ENCODE measurements at regions not wholly inside any gene's neighbourhood (a gene's known extent, or its start where the extent isn't known, plus 50 kb on each side); places are given as distances from the start of the nearest gene placed in this dataset.

DNA sequence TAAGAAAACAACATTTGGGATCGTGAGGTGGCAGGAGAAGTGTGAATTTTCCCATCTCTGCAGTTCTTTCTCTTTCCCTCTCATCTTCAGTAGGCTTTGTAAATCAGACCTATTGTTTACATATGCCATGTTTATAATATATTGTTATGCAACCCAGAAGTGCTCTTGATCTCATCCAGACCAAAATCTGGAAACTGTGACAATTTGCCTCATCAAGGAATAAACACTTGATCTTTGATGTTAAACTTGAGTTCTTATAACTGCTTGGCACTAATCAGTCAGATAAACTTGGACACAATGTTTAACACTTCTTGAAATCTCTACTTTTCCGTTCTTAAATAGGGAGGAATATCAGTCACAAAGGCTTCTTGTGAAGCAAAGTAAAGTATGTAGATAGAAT lies 384.7 kb downstream of the DMRT2 start:
- Histone ChIP-seq H3K4me3 (ENCODE audit: low read depth in 1 of 3, low read length in 3 of 3) (no peak overlapping the region), H3K36me3 (ENCODE audit: control insufficient read depth in 4 of 4, insufficient read depth in 3 of 4, low read depth in 1 of 4, low read length in 3 of 4) (no peaks in the 10 kb centered on the region), H3K9me3 (ENCODE audit: control insufficient read depth in 4 of 4, low read length in 3 of 4) (no peaks in the 10 kb centered on the region), H3K9ac (ENCODE audit: low read depth in 1 of 2, low read length in 2 of 2) (no peak overlapping the region), H3K4me1 (ENCODE audit: control insufficient read depth in 4 of 4, insufficient read depth in 4 of 4, low read length in 3 of 4) (no peaks in the 10 kb centered on the region), H3K27me3 (ENCODE audit: control insufficient read depth in 4 of 4, insufficient read depth in 4 of 4, low read length in 3 of 4) (no peaks in the 10 kb centered on the region), H3K27ac (ENCODE audit: low read depth in 1 of 2, low read length in 2 of 2) (no peak overlapping the region)
- 50% methylated on average over 2 of the region's 2 CpGs for WGBS
- TF ChIP-seq YY1 (IDR thresholded peaks at IDR 0.05) (no peak), RAD21 (IDR thresholded peaks at IDR 0.05) (no peak), FOXA2 (IDR thresholded peaks at IDR 0.05) (no peak)
- TF ChIP-seq, protein P1, sequence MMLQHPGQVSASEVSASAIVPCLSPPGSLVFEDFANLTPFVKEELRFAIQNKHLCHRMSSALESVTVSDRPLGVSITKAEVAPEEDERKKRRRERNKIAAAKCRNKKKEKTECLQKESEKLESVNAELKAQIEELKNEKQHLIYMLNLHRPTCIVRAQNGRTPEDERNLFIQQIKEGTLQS (IDR thresholded peaks at IDR 0.05) = no peak
- DNase-seq (ENCODE audit: low spot score) = no peak

DNA sequence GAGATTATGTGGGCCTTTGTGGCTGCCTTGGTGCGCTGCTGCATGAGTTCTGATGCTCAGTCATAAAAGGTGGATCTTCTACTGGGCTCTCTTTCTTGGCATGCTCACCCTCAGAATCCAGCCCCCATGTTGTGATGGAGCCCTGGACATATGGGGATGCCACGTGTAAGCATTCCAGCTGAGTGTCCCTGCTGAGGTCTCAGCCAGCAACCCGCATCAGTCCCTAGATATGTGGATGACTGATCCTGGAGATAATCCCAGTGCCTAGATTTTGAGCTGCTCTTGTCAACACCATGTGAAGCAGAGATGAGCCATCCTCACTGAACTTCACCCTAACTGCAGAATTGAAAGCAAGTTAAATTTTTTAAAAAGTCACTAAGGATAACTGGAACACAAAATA lies 390.1 kb downstream of the DMRT2 start:
- Histone ChIP-seq H3K4me1 (ENCODE audit: control insufficient read depth in 4 of 4, insufficient read depth in 4 of 4, low read length in 3 of 4) (no peaks in the 10 kb centered on the region), H3K9ac (ENCODE audit: low read depth in 1 of 2, low read length in 2 of 2) (no peak overlapping the region), H3K27ac (ENCODE audit: low read depth in 1 of 2, low read length in 2 of 2) (no peak overlapping the region), H3K27me3 (ENCODE audit: control insufficient read depth in 4 of 4, insufficient read depth in 4 of 4, low read length in 3 of 4) (peaks cover 0 to 9% (median 1%) of the 10 kb centered on the region in 4 donors), H3K4me3 (ENCODE audit: low read depth in 1 of 3, low read length in 3 of 3) (no peak overlapping the region), H3K9me3 (ENCODE audit: control insufficient read depth in 4 of 4, low read length in 3 of 4) (no peaks in the 10 kb centered on the region), H3K36me3 (ENCODE audit: control insufficient read depth in 4 of 4, insufficient read depth in 3 of 4, low read depth in 1 of 4, low read length in 3 of 4) (no peaks in the 10 kb centered on the region)
- 72% methylated on average over 3 of the region's 3 CpGs for WGBS
- DNase-seq (ENCODE audit: low spot score) = no peak
- no peak for TF ChIP-seq NR2F2 (IDR thresholded peaks at IDR 0.05)
- TF ChIP-seq FOXA2 (IDR thresholded peaks at IDR 0.05) = no peak
- TF ChIP-seq, protein P2, sequence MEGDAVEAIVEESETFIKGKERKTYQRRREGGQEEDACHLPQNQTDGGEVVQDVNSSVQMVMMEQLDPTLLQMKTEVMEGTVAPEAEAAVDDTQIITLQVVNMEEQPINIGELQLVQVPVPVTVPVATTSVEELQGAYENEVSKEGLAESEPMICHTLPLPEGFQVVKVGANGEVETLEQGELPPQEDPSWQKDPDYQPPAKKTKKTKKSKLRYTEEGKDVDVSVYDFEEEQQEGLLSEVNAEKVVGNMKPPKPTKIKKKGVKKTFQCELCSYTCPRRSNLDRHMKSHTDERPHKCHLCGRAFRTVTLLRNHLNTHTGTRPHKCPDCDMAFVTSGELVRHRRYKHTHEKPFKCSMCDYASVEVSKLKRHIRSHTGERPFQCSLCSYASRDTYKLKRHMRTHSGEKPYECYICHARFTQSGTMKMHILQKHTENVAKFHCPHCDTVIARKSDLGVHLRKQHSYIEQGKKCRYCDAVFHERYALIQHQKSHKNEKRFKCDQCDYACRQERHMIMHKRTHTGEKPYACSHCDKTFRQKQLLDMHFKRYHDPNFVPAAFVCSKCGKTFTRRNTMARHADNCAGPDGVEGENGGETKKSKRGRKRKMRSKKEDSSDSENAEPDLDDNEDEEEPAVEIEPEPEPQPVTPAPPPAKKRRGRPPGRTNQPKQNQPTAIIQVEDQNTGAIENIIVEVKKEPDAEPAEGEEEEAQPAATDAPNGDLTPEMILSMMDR (IDR thresholded peaks at IDR 0.05; ENCODE audit: low read depth, low read length, missing input control) = no peak
- no peak for TF ChIP-seq TAF1 (conservative IDR thresholded peaks at IDR 0.05)
- TF ChIP-seq FOXA1 (IDR thresholded peaks at IDR 0.05) = no peak
- no peak for TF ChIP-seq SP1 (IDR thresholded peaks at IDR 0.05)
- TF ChIP-seq RAD21 (IDR thresholded peaks at IDR 0.05) = no peak
- TF ChIP-seq, protein P3, sequence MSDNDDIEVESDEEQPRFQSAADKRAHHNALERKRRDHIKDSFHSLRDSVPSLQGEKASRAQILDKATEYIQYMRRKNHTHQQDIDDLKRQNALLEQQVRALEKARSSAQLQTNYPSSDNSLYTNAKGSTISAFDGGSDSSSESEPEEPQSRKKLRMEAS (IDR thresholded peaks at IDR 0.05) = no peak
- TF ChIP-seq JUND (IDR thresholded peaks at IDR 0.05) = no peak
- no peak for TF ChIP-seq YY1 (IDR thresholded peaks at IDR 0.05)
- TF ChIP-seq, protein P1 (IDR thresholded peaks at IDR 0.05) = no peak
- no peak for TF ChIP-seq GABPA (IDR thresholded peaks at IDR 0.05 in 1 of 2, conservative IDR thresholded peaks at IDR 0.05 in 1 of 2)
- no peak for TF ChIP-seq HNF4A (conservative IDR thresholded peaks at IDR 0.05)
- TF ChIP-seq EGR1 (IDR thresholded peaks at IDR 0.05; ENCODE audit: low read depth in 2 of 2) = no peak
- TF ChIP-seq, protein P4, sequence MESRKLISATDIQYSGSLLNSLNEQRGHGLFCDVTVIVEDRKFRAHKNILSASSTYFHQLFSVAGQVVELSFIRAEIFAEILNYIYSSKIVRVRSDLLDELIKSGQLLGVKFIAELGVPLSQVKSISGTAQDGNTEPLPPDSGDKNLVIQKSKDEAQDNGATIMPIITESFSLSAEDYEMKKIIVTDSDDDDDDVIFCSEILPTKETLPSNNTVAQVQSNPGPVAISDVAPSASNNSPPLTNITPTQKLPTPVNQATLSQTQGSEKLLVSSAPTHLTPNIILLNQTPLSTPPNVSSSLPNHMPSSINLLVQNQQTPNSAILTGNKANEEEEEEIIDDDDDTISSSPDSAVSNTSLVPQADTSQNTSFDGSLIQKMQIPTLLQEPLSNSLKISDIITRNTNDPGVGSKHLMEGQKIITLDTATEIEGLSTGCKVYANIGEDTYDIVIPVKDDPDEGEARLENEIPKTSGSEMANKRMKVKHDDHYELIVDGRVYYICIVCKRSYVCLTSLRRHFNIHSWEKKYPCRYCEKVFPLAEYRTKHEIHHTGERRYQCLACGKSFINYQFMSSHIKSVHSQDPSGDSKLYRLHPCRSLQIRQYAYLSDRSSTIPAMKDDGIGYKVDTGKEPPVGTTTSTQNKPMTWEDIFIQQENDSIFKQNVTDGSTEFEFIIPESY (IDR thresholded peaks at IDR 0.05) = no peak
- TF ChIP-seq, protein P5, sequence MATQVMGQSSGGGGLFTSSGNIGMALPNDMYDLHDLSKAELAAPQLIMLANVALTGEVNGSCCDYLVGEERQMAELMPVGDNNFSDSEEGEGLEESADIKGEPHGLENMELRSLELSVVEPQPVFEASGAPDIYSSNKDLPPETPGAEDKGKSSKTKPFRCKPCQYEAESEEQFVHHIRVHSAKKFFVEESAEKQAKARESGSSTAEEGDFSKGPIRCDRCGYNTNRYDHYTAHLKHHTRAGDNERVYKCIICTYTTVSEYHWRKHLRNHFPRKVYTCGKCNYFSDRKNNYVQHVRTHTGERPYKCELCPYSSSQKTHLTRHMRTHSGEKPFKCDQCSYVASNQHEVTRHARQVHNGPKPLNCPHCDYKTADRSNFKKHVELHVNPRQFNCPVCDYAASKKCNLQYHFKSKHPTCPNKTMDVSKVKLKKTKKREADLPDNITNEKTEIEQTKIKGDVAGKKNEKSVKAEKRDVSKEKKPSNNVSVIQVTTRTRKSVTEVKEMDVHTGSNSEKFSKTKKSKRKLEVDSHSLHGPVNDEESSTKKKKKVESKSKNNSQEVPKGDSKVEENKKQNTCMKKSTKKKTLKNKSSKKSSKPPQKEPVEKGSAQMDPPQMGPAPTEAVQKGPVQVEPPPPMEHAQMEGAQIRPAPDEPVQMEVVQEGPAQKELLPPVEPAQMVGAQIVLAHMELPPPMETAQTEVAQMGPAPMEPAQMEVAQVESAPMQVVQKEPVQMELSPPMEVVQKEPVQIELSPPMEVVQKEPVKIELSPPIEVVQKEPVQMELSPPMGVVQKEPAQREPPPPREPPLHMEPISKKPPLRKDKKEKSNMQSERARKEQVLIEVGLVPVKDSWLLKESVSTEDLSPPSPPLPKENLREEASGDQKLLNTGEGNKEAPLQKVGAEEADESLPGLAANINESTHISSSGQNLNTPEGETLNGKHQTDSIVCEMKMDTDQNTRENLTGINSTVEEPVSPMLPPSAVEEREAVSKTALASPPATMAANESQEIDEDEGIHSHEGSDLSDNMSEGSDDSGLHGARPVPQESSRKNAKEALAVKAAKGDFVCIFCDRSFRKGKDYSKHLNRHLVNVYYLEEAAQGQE (IDR thresholded peaks at IDR 0.05) = no peak

All from liver (tissue), 8 donors.